ENCODE measurements at regions not wholly inside any gene's neighbourhood (a gene's known extent, or its start where the extent isn't known, plus 50 kb on each side); places are given as distances from the start of the nearest gene placed in this dataset.

DNA sequence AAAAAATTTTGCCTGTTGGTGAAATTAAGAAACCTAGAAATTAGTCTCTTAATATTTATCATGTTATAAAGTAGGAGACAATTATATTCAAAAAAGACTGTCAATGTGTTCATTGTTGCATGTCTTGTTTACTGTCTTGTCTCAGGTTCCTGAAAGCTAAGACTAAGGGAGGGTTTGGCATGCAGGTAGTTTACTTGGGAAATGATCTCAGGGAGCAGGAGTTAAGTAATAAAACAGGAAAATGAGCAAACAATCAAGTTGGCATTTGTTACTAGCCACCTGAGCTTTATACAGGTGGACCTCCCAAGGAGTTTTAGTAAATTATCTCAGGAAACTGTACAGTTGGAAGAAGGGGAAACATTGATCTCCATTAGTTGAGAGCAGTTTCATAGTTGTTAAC is 188.0 kb upstream of the MDGA2 start:
- TF ChIP-seq YY1 (IDR thresholded peaks at IDR 0.05; ENCODE audit: extremely low read depth, insufficient replicate concordance, low read depth, low read length) (no peak), EZH2 (IDR thresholded peaks at IDR 0.05) (no peak), POLR2A (IDR thresholded peaks at IDR 0.05; ENCODE audit: borderline replicate concordance, extremely low read depth, insufficient read depth, insufficient read length) (no peak), POLR2AphosphoS5 (IDR thresholded peaks at IDR 0.05; ENCODE audit: low read depth, low read length) (no peak), EZH2phosphoT487 (IDR thresholded peaks at IDR 0.05; ENCODE audit: borderline replicate concordance) (no peak), ZFX (IDR thresholded peaks at IDR 0.05) (no peak), RAD21 (IDR thresholded peaks at IDR 0.05; ENCODE audit: low read depth) (no peak), JUND (IDR thresholded peaks at IDR 0.05) (no peak)
- TF ChIP-seq, protein P1, sequence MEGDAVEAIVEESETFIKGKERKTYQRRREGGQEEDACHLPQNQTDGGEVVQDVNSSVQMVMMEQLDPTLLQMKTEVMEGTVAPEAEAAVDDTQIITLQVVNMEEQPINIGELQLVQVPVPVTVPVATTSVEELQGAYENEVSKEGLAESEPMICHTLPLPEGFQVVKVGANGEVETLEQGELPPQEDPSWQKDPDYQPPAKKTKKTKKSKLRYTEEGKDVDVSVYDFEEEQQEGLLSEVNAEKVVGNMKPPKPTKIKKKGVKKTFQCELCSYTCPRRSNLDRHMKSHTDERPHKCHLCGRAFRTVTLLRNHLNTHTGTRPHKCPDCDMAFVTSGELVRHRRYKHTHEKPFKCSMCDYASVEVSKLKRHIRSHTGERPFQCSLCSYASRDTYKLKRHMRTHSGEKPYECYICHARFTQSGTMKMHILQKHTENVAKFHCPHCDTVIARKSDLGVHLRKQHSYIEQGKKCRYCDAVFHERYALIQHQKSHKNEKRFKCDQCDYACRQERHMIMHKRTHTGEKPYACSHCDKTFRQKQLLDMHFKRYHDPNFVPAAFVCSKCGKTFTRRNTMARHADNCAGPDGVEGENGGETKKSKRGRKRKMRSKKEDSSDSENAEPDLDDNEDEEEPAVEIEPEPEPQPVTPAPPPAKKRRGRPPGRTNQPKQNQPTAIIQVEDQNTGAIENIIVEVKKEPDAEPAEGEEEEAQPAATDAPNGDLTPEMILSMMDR (IDR thresholded peaks at IDR 0.05 in 2 of 3, conservative IDR thresholded peaks at IDR 0.05 in 1 of 3; ENCODE audit: borderline replicate concordance in 1 of 3, insufficient read depth in 1 of 3, low read depth in 2 of 3, low read length in 2 of 3), result no peak
- TF ChIP-seq, protein P2, sequence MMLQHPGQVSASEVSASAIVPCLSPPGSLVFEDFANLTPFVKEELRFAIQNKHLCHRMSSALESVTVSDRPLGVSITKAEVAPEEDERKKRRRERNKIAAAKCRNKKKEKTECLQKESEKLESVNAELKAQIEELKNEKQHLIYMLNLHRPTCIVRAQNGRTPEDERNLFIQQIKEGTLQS (IDR thresholded peaks at IDR 0.05), result no peak
- TF ChIP-seq, protein P3, sequence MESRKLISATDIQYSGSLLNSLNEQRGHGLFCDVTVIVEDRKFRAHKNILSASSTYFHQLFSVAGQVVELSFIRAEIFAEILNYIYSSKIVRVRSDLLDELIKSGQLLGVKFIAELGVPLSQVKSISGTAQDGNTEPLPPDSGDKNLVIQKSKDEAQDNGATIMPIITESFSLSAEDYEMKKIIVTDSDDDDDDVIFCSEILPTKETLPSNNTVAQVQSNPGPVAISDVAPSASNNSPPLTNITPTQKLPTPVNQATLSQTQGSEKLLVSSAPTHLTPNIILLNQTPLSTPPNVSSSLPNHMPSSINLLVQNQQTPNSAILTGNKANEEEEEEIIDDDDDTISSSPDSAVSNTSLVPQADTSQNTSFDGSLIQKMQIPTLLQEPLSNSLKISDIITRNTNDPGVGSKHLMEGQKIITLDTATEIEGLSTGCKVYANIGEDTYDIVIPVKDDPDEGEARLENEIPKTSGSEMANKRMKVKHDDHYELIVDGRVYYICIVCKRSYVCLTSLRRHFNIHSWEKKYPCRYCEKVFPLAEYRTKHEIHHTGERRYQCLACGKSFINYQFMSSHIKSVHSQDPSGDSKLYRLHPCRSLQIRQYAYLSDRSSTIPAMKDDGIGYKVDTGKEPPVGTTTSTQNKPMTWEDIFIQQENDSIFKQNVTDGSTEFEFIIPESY (IDR thresholded peaks at IDR 0.05; ENCODE audit: extremely low read depth, insufficient replicate concordance, low read length), result no peak
